ENCODE measurements at regions not wholly inside any gene's neighbourhood (a gene's known extent, or its start where the extent isn't known, plus 50 kb on each side); places are given as distances from the start of the nearest gene placed in this dataset.

DNA sequence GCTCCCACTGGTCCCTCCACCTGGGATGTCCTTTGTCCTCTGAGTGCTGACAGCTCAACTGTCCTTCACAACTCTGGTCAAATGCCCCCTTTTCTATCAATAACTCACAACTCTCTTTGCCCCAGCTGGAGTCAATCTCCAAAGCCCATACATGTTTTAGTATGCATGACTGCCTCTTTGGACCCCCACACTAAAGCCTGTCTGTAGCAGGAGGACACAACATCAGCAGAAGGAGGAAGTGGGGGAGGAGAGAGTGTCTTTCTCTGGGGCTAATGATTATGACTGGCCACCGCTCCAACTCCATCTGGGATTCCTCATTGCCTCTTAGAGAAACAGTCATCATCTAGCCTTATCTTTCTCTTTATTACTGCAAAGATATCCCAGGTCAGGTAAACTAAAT, 186.6 kb upstream of the FGGY start:
- 88% methylated on average over 1 of the region's 1 CpG; no CpG with 5 or more reads in 1 of the 2 experiments for WGBS, 2 experiments (ENCODE audit: extremely low coverage in 1 of 2, insufficient coverage in 1 of 2, insufficient read length in 1 of 2, insufficient replicate concordance in 2 of 2, low coverage in 1 of 2, low lambda C conversion rate in 2 of 2, missing lambda C conversion rate in 1 of 2)
- Histone ChIP-seq H2AFZ (ENCODE audit: low read length) (no peak overlapping the region), H3K4me1 (replicated peaks in 1 of 4; ENCODE audit: control insufficient read depth in 3 of 4, insufficient read depth in 4 of 4, low read length in 3 of 4) (peaks cover 0 to 8% (median 6%) of the 10 kb centered on the region in 4 experiments; a peak in 5 of 7 replicates), H2AK5ac (ENCODE audit: low read depth, low read length) (no peak overlapping the region), H3K27ac (ENCODE audit: low read depth, low read length) (no peak overlapping the region), H3K79me2 (ENCODE audit: control insufficient read depth in 1 of 2, insufficient read depth in 2 of 2, low read length in 2 of 2) (no peaks in the 10 kb centered on the region), H4K5ac (ENCODE audit: insufficient read length, low read depth, low read length) (no peak overlapping the region), H3K27me3 (replicated peaks in 1 of 4; ENCODE audit: control insufficient read depth in 3 of 4, extremely low read depth in 1 of 4, insufficient read depth in 3 of 4, low read length in 3 of 4) (no peaks in the 10 kb centered on the region), H3K36me3 (ENCODE audit: control insufficient read depth in 2 of 4, insufficient read depth in 4 of 4, low read length in 3 of 4) (no peaks in the 10 kb centered on the region), H3K56ac (replicated peaks; ENCODE audit: insufficient read length, low read depth, low read length) (no peak overlapping the region), H3K18ac (ENCODE audit: extremely low read depth, low read length) (no peak overlapping the region), H3K79me1 (ENCODE audit: low read depth, low read length) (no peaks in the 10 kb centered on the region), H2BK5ac (ENCODE audit: low read depth, low read length) (no peak overlapping the region), H4K20me1 (replicated peaks in 1 of 2; ENCODE audit: control insufficient read depth in 1 of 2, insufficient read depth in 2 of 2, low read length in 2 of 2) (no peaks in the 10 kb centered on the region), H2BK12ac (ENCODE audit: low read depth, low read length) (no peak overlapping the region), H2BK20ac (ENCODE audit: low read length) (0 out of 2 replicates have a peak overlapping the region, but pooled peaks have one; percentile 17), H3K14ac (ENCODE audit: insufficient read length) (no peak overlapping the region), H3K4me2 (ENCODE audit: insufficient read depth in 1 of 2, low read depth in 2 of 2, low read length in 2 of 2) (no peak overlapping the region), H4K91ac (replicated peaks; ENCODE audit: insufficient read length, low read length) (no peak overlapping the region), H3K9ac (replicated peaks in 1 of 4; ENCODE audit: extremely low read depth in 1 of 4, low read depth in 3 of 4, low read length in 3 of 4) (no peak overlapping the region), H3K4me3 (ENCODE audit: extremely low read depth in 1 of 4, insufficient read depth in 2 of 4, low read depth in 3 of 4, low read length in 4 of 4) (no peak overlapping the region), H3K23ac (ENCODE audit: insufficient read length) (no peak overlapping the region), H2BK120ac (replicated peaks; ENCODE audit: low read depth, low read length) (no peak overlapping the region), H3K4ac (replicated peaks; ENCODE audit: insufficient read length, low read depth, low read length) (no peak overlapping the region), H3K23me2 (ENCODE audit: low read depth, low read length) (no peaks in the 10 kb centered on the region; the same call in 1 of the 2 replicates), H2BK15ac (ENCODE audit: low read length) (no peak overlapping the region), H3K9me3 (ENCODE audit: insufficient read depth in 2 of 2, low read depth in 1 of 2, low read length in 1 of 2) (no peaks in the 10 kb centered on the region), H4K8ac (ENCODE audit: extremely low read depth, insufficient read depth, low read length) (no peak overlapping the region)
- DNase-seq (ENCODE audit: low read depth in 1 of 2, low spot score in 2 of 2) = no peak
- no peak for TF ChIP-seq JUND (IDR thresholded peaks at IDR 0.05; ENCODE audit: low read length)
- TF ChIP-seq RBBP5 (IDR thresholded peaks at IDR 0.05; ENCODE audit: borderline replicate concordance, low read depth, low read length) = no peak
- POLR2A ChIA-PET (ENCODE audit: partially characterized antibody) = no interaction called here
- CTCF ChIA-PET (ENCODE audit: partially characterized antibody) = no interaction called here
- no peak for FAIRE-seq

Measured in H1 (cell line).